Fibroblast of lung (primary cell): ENCODE measurements at regions not wholly inside any gene's neighbourhood (a gene's known extent, or its start where the extent isn't known, plus 50 kb on each side); places are given as distances from the start of the nearest gene placed in this dataset.
"Not testable (repeated sequence)": the region's sequence is repeated elsewhere in the genome, so short reads cannot be mapped to it uniquely, and the experiment has no call there.

Source experiments
- DNase-seq, 2 donors: peaks; one replicate each; pipeline versions ENCODE4 v3.0.0 to v3.0.0-alpha.2; 2010; ENCODE audit warnings: low read depth in 2 of 2
- H2AFZ ChIP-seq: 2 replicates; pipeline ENCODE4 v1.5.1; 2012; ENCODE audit warnings: low read length, control low read depth, inconsistent platforms
- H3K27ac ChIP-seq: 2 replicates; pipeline ENCODE4 v1.5.1; 2011; ENCODE audit warnings: low read length, control low read depth; ENCODE audit not compliant: insufficient read depth
- H3K27me3 ChIP-seq: 2 replicates; pipeline ENCODE4 v1.5.1; 2011; ENCODE audit warnings: mild to moderate bottlenecking, low read length; ENCODE audit not compliant: control insufficient read depth, insufficient read depth
- H3K36me3 ChIP-seq: 2 replicates; pipeline ENCODE4 v1.5.1; 2011; ENCODE audit warnings: low read length; ENCODE audit not compliant: control insufficient read depth, insufficient read depth
- H3K4me1 ChIP-seq: 2 replicates; pipeline ENCODE4 v1.5.1; 2011; ENCODE audit warnings: low read length; ENCODE audit not compliant: control insufficient read depth, insufficient read depth; ENCODE audit errors: extremely low read depth
- H3K4me2 ChIP-seq: 2 replicates; pipeline ENCODE4 v1.5.1; 2011; ENCODE audit warnings: low read length, control low read depth; ENCODE audit not compliant: insufficient read depth; ENCODE audit errors: extremely low read depth
- H3K4me3 ChIP-seq, 4 experiments: fragments of 200-600 bp in 1 of 4; sonication (generic) in 1 of 4; replicated peaks in 1 of 4; 2 replicates each; pipeline ENCODE4 v1.5.1; 2011 to 2016; ENCODE audit warnings: low read length in 4 of 4, low read depth in 3 of 4, mild to moderate bottlenecking in 3 of 4, control low read depth in 2 of 4, inconsistent platforms in 1 of 4, mixed read lengths in 1 of 4; ENCODE audit not compliant: insufficient read depth in 1 of 4; ENCODE audit errors: control extremely low read depth in 1 of 4
- H3K79me2 ChIP-seq: 2 replicates; pipeline ENCODE4 v1.5.1; 2012; ENCODE audit warnings: mild to moderate bottlenecking, low read length, inconsistent platforms; ENCODE audit not compliant: control insufficient read depth, insufficient read depth
- H3K9ac ChIP-seq: 2 replicates; pipeline ENCODE4 v1.5.1; 2011; ENCODE audit warnings: mild to moderate bottlenecking, low read length, control low read depth; ENCODE audit not compliant: insufficient read depth
- H3K9me3 ChIP-seq: 2 replicates; pipeline ENCODE4 v1.5.1; 2012; ENCODE audit warnings: low read depth, low read length; ENCODE audit not compliant: control insufficient read depth, insufficient read depth
- H4K20me1 ChIP-seq: 2 replicates; pipeline ENCODE4 v1.5.1; 2011; ENCODE audit warnings: low read length; ENCODE audit not compliant: control insufficient read depth, insufficient read depth; ENCODE audit errors: extremely low read depth
- EZH2 ChIP-seq: IDR thresholded peaks from 2 replicates; pipeline ENCODE4 v1.5.1; 2012; ENCODE audit warnings: low read length, control low read depth, mild to moderate bottlenecking; ENCODE audit errors: missing control alignments
- TF ChIP-seq, protein P1 (sequence below), 2 donors: IDR thresholded peaks in 1 of 2; conservative IDR thresholded peaks in 1 of 2; 1 replicate in 1 of 2; 2 replicates in 1 of 2; pipeline ENCODE4 v1.5.1; 2011 to 2012; ENCODE audit warnings: low read length in 2 of 2, control low read depth in 1 of 2, inconsistent platforms in 1 of 2, low read depth in 1 of 2, mild to moderate bottlenecking in 1 of 2

GRCh38 chr17:14724770-14725169 lies 423.9 kb downstream of the HS3ST3B1 start:
- DNase-seq = no peak
- Histone ChIP-seq H4K20me1 (no peaks in the 10 kb centered on the region), H2AFZ (no peak overlapping the region), H3K4me2 (no peak overlapping the region), H3K36me3 (no peaks in the 10 kb centered on the region), H3K4me1 (no peaks in the 10 kb centered on the region), H3K4me3 (no peak overlapping the region), H3K27ac (no peak overlapping the region), H3K9me3 (no peaks in the 10 kb centered on the region), H3K79me2 (no peaks in the 10 kb centered on the region), H3K27me3 (no peaks in the 10 kb centered on the region), H3K9ac (no peak overlapping the region)
- TF ChIP-seq, protein P1, sequence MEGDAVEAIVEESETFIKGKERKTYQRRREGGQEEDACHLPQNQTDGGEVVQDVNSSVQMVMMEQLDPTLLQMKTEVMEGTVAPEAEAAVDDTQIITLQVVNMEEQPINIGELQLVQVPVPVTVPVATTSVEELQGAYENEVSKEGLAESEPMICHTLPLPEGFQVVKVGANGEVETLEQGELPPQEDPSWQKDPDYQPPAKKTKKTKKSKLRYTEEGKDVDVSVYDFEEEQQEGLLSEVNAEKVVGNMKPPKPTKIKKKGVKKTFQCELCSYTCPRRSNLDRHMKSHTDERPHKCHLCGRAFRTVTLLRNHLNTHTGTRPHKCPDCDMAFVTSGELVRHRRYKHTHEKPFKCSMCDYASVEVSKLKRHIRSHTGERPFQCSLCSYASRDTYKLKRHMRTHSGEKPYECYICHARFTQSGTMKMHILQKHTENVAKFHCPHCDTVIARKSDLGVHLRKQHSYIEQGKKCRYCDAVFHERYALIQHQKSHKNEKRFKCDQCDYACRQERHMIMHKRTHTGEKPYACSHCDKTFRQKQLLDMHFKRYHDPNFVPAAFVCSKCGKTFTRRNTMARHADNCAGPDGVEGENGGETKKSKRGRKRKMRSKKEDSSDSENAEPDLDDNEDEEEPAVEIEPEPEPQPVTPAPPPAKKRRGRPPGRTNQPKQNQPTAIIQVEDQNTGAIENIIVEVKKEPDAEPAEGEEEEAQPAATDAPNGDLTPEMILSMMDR (conservative IDR thresholded peaks at IDR 0.05 in 1 of 2, IDR thresholded peaks at IDR 0.05 in 1 of 2; ENCODE audit: low read depth in 1 of 2, low read length in 2 of 2) = no peak
- no peak for TF ChIP-seq EZH2

DNA sequence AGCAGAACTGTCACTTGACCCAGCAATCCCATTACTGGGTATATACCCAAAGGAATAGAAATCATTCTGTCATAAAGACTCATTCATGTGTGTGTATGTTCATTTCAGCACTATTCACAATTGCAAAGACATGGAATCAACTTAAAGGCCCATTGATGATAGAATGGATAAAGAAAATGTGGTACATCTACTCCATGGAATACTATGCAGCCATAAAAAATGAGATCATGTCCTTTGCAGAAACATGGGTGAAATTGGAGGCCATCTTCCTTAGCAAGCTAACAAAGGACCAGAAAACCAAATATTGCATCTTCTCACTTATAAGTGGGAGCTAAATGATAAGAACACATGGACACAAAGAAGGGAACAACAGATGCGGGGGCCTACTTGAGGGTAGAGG lies 422.5 kb downstream of the HS3ST3B1 start:
- not testable (repeated sequence) for H3K9me3 ChIP-seq, H3K4me2 ChIP-seq, H3K4me1 ChIP-seq, H3K4me3 ChIP-seq, DNase-seq, H2AFZ ChIP-seq, H4K20me1 ChIP-seq, H3K9ac ChIP-seq, H3K27me3 ChIP-seq, H3K27ac ChIP-seq, H3K36me3 ChIP-seq, H3K79me2 ChIP-seq

GRCh38 chr17:14719942-14720341 lies 419.1 kb downstream of the HS3ST3B1 start:
- H2AFZ ChIP-seq = no peak overlapping the region
- TF ChIP-seq, protein P1 (conservative IDR thresholded peaks at IDR 0.05 in 1 of 2, IDR thresholded peaks at IDR 0.05 in 1 of 2; ENCODE audit: low read depth in 1 of 2, low read length in 2 of 2) = no peak
- no peak for TF ChIP-seq EZH2
- no peaks in the 10 kb centered on the region for H3K79me2 ChIP-seq
- no peak for DNase-seq
- no peak overlapping the region for H3K4me2 ChIP-seq
- no peaks in the 10 kb centered on the region for H3K9me3 ChIP-seq
- no peak overlapping the region for H3K27ac ChIP-seq
- no peaks in the 10 kb centered on the region for H3K36me3 ChIP-seq
- H3K4me1 ChIP-seq = no peaks in the 10 kb centered on the region
- no peak overlapping the region for H3K4me3 ChIP-seq
- H3K27me3 ChIP-seq = no peaks in the 10 kb centered on the region
- no peak overlapping the region for H3K9ac ChIP-seq
- no peaks in the 10 kb centered on the region for H4K20me1 ChIP-seq
